Ovary (tissue), 3 donors: ENCODE measurements at regions not wholly inside any gene's neighbourhood (a gene's known extent, or its start where the extent isn't known, plus 50 kb on each side); places are given as distances from the start of the nearest gene placed in this dataset.

Experiments
- CTCF ChIP-seq, 3 donors: fragments of 450-650 bp in 2 of 3; fragments of 200-600 bp in 1 of 3; IDR thresholded peaks; one replicate each; pipeline versions ENCODE4 v1.5.1 to v1.8.0; 2016 to 2022; ENCODE audit warnings: antibody characterized with exemption in 3 of 3, mild to moderate bottlenecking in 1 of 3
- POLR2A ChIP-seq: fragments of 450-650 bp; IDR thresholded peaks from one replicate; pipeline ENCODE4 v1.6.1; 2017; ENCODE audit warnings: antibody characterized with exemption, mild to moderate bottlenecking, moderate library complexity
- donor health status: DM: no; HTN: no; CAD: no.

GRCh38 chr6:4717856-4718255 is 58.3 kb upstream of the CDYL start:
- TF ChIP-seq CTCF (IDR thresholded peaks at IDR 0.05) (no peak), POLR2A (no peak)
